NB4 (cell line): ENCODE measurements at regions not wholly inside any gene's neighbourhood (a gene's known extent, or its start where the extent isn't known, plus 50 kb on each side); places are given as distances from the start of the nearest gene placed in this dataset.

Source experiments
- DNase-seq: peaks from one replicate; pipeline ENCODE4 v3.0.0; 2010; ENCODE audit warnings: low read depth
- H3K4me3 ChIP-seq: one replicate; pipeline ENCODE4 v1.5.1; 2011; ENCODE audit warnings: mild to moderate bottlenecking, low read depth, low read length, moderate library complexity
- MYC ChIP-seq: IDR thresholded peaks from 2 replicates; pipeline ENCODE4 v1.6.1; 2011; ENCODE audit warnings: low read depth, low read length
- POLR2A ChIP-seq: IDR thresholded peaks from 2 replicates; pipeline ENCODE4 v1.6.1; 2011; ENCODE audit warnings: mild to moderate bottlenecking; ENCODE audit not compliant: insufficient read length; ENCODE audit errors: extremely low read depth
- TF ChIP-seq, protein P1 (sequence below): IDR thresholded peaks from one replicate; pipeline ENCODE4 v1.5.1; 2012; ENCODE audit warnings: low read depth, low read length
- TF ChIP-seq, protein P2 (sequence below): IDR thresholded peaks from 2 replicates; pipeline ENCODE4 v1.6.1; 2011; ENCODE audit warnings: low read depth, low read length

DNA sequence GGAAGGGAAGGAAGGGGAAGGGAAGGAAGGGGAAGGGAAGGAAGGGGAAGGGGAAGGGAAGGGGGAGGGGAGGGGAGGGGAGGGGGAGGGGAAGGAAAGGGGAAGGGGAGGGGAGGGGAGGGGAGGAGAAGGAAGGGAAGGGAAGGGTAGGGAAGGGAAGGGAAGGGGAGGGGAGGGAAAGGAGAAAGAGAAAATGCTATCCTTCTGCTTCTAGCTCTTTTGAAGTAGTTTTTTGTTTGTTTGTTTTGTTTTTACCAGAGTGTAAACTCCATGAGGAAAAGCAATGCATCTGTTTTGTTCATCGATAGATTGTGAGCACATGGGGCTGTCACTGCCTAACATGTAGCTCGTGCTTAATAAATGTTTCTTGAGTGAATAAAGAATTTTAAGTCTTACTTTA lies 1592.7 kb upstream of the ACVR2A start:
- no peak for DNase-seq
- H3K4me3 ChIP-seq = no peak overlapping the region
- TF ChIP-seq POLR2A (no peak), MYC (no peak)
- TF ChIP-seq, protein P1, sequence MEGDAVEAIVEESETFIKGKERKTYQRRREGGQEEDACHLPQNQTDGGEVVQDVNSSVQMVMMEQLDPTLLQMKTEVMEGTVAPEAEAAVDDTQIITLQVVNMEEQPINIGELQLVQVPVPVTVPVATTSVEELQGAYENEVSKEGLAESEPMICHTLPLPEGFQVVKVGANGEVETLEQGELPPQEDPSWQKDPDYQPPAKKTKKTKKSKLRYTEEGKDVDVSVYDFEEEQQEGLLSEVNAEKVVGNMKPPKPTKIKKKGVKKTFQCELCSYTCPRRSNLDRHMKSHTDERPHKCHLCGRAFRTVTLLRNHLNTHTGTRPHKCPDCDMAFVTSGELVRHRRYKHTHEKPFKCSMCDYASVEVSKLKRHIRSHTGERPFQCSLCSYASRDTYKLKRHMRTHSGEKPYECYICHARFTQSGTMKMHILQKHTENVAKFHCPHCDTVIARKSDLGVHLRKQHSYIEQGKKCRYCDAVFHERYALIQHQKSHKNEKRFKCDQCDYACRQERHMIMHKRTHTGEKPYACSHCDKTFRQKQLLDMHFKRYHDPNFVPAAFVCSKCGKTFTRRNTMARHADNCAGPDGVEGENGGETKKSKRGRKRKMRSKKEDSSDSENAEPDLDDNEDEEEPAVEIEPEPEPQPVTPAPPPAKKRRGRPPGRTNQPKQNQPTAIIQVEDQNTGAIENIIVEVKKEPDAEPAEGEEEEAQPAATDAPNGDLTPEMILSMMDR = no peak
- TF ChIP-seq, protein P2, sequence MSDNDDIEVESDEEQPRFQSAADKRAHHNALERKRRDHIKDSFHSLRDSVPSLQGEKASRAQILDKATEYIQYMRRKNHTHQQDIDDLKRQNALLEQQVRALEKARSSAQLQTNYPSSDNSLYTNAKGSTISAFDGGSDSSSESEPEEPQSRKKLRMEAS = no peak

DNA sequence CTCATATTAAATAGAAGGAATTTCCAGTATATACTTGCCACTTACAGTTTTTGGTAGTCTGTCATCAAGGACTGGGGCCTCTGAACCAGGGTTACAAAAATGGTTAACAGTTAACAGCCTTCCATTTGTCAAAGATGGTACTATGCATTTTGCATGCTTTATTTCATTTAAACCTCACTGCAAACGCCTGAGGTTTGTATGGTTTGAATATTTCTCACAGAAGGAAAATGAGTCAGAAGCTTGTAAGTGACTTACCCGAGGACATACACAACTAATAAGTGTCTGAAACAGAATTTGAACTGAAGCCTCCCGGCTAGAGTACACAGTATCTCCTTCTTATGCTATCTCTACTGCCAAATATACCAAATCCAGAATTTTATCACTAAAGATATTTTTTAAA lies 1593.5 kb upstream of the ACVR2A start:
- TF ChIP-seq, protein P2 = no peak
- TF ChIP-seq MYC = no peak
- TF ChIP-seq, protein P1 = no peak
- no peak for TF ChIP-seq POLR2A
- DNase-seq = no peak
- no peak overlapping the region for H3K4me3 ChIP-seq

DNA sequence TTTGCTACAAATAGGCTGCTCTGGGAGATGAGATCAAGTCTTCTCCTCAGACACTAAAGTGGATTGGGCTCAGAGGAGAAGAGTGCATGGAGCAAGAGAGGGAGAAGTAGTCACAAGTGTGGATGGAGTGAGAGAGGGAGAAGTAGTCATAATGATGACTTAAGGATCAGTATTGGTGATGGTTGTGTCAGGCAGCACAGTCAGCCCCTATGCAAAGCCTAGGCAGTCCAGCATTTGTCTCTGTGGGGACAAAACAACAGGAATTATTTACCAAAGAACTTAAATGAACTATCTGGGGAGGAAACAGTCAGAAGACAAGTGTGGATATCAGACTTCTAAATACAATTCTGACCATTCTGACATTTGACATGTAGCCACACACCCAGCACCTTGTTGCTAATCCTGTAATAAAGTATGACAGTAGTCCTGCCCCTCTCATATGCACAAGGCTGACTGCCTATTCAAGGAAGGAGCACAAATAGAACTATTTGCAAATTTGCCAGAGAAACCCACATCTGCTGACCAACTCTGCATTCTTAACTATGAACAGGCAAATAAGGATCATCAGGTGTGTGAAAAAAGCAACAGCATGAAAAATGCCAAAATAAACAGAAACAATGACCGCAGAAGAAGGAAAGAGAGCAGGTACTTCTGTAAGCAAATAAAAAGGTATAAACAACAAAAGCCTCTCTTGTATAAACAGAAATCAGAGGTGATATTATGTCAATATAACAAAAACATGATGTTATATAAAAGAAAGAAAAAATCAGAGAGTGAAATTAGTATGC lies 1597.9 kb upstream of the ACVR2A start:
- TF ChIP-seq, protein P1 = no peak
- TF ChIP-seq POLR2A = no peak
- TF ChIP-seq MYC = no peak
- TF ChIP-seq, protein P2 = no peak
- no peak for DNase-seq
- H3K4me3 ChIP-seq = no peak overlapping the region

DNA sequence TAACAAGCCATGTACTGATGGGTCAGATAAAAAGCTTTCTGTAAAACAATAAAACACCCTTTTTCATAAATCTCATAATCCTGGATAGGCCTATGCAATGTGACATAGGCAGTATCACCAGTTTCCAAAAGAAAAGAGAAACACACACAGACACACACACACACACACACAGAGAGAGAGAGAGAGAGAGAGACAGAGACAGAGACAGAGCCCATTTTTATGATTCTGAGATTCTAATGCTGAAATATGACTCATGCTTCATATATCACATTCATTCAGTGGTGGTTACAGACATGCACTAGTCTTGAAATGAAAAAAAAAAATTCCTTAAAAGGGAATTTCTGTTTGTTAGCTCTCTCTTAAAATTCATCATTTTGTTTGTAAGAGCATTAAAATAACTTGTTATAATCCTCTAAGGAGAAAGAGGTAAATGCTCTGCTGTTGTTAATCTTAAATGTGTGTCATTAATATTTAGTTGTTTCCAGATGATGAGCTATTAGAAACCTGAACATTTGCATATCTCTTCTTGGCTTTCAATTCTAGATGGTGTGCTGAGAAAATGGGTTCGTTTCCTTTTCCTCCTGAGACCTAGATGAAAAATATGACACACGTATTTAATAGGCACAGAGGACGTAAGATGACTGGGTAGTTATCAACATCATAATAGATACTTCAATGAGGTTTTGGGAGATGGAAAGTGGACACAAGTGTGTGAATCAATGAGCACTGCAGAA lies 1598.7 kb upstream of the ACVR2A start:
- TF ChIP-seq POLR2A (no peak), MYC (no peak)
- TF ChIP-seq, protein P1 = no peak
- TF ChIP-seq, protein P2 = no peak
- DNase-seq = no peak
- H3K4me3 ChIP-seq = no peak overlapping the region

GRCh38 chr2:146244830-146245229 lies 1600.0 kb upstream of the ACVR2A start:
- no peak for DNase-seq
- no peak overlapping the region for H3K4me3 ChIP-seq
- TF ChIP-seq POLR2A (no peak), MYC (no peak)
- TF ChIP-seq, protein P2 = no peak
- TF ChIP-seq, protein P1 = no peak
